ENCODE measurements at regions not wholly inside any gene's neighbourhood (a gene's known extent, or its start where the extent isn't known, plus 50 kb on each side); places are given as distances from the start of the nearest gene placed in this dataset.

DNA sequence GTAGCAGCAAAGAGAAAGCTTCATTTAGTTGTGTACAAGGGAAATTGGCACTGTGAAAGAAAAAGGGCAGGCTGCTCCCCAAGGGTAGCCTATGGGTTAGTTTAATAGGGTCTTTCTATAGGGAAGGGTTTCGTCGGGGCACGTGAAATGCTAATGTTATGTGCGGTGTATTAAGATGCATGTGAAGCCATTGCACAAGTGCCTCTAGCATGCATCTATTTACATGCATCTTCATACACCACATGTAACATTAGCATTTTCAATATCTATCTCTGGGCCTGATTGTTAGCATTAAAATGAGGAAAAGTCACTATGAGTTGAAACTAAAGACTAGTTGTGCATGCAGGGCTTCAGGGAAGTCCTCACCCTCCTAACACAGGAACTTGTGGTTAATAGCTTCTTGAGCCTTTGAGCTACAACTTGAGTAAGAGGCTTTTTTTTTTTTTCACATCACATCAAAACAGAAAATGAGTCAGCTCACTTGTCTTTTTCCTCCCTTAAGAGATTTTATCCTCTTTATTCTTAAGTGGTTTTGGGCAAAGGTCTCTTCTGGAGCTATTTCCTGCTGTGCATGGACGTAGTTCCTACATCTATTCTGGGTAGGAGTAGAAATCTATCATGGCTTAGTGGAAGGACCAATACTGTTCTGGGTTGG is 613.4 kb downstream of the ZPLD1 start:
- H3K27ac ChIP-seq (ENCODE audit: low read depth in 1 of 2, low read length in 2 of 2) = no peak overlapping the region
- Mint-ChIP-seq H3K36me3 (ENCODE audit: low read depth) (no peaks in the 10 kb centered on the region), H3K27me3 (no peaks in the 10 kb centered on the region), H3K27ac (no peak overlapping the region), H3K9me3 (no peaks in the 10 kb centered on the region), H3K4me3 (no peak overlapping the region), H3K4me1 (ENCODE audit: low read depth) (no peaks in the 10 kb centered on the region)
- intact Hi-C loops (cut with DNase I, micrococcal nuclease) = no loop called here
- ATAC-seq (ENCODE audit: poor library complexity) (no peak), DNase-seq (peak in 3 of 14 experiments; percentile 7 to 18 (median 9))
- no peaks in the 10 kb centered on the region for H3K36me3 ChIP-seq (ENCODE audit: insufficient read depth, low read length)
- no peaks in the 10 kb centered on the region for H3K27me3 ChIP-seq (ENCODE audit: control insufficient read depth in 1 of 2, insufficient read depth in 2 of 2, low read length in 2 of 2)
- no peaks in the 10 kb centered on the region for H3K4me1 ChIP-seq (ENCODE audit: insufficient read depth, low read length)
- CTCF ChIA-PET = no interaction called here
- TF ChIP-seq, protein P1, sequence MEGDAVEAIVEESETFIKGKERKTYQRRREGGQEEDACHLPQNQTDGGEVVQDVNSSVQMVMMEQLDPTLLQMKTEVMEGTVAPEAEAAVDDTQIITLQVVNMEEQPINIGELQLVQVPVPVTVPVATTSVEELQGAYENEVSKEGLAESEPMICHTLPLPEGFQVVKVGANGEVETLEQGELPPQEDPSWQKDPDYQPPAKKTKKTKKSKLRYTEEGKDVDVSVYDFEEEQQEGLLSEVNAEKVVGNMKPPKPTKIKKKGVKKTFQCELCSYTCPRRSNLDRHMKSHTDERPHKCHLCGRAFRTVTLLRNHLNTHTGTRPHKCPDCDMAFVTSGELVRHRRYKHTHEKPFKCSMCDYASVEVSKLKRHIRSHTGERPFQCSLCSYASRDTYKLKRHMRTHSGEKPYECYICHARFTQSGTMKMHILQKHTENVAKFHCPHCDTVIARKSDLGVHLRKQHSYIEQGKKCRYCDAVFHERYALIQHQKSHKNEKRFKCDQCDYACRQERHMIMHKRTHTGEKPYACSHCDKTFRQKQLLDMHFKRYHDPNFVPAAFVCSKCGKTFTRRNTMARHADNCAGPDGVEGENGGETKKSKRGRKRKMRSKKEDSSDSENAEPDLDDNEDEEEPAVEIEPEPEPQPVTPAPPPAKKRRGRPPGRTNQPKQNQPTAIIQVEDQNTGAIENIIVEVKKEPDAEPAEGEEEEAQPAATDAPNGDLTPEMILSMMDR (IDR thresholded peaks at IDR 0.05) = no peak
- POLR2A ChIA-PET = no interaction called here
- peaks cover 0 to 4% of the 10 kb centered on the region in 2 experiments for H3K9me3 ChIP-seq (ENCODE audit: control insufficient read depth in 1 of 2, insufficient read depth in 1 of 2, low read length in 2 of 2)
- H3K4me3 ChIP-seq (ENCODE audit: low read length) = no peak overlapping the region

DNA sequence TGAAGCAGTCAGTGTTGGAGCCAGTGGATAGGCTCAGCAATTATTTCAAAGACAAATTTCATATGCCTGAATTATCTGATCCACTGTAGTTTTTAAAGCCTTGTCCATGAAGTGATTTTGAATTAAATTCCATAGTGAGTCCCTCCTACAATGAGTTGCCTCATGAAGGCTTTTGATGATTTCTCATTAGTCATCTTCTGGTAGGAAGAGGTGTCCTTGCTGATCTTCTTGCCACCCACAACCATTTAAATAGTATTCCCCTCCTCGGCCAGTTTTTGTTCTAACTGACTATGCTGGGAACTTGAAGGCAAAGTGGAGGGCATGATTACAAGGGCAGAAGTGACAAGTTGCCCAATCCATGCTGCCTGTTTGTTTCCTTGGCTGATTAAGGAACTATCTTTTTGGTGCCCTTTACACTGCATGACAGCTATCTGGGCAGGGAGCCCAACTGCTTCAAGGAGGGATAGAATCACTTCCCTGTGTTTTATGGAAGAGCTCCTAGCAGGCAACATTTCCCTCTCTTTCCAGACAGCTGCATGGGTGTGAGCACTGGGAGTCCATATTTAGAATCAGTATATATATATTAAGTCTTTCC is 617.5 kb downstream of the ZPLD1 start:
- intact Hi-C loops (cut with DNase I, micrococcal nuclease) = no loop called here
- Histone ChIP-seq H3K27me3 (ENCODE audit: control insufficient read depth in 1 of 2, insufficient read depth in 2 of 2, low read length in 2 of 2) (no peaks in the 10 kb centered on the region), H3K9me3 (ENCODE audit: control insufficient read depth in 1 of 2, insufficient read depth in 1 of 2, low read length in 2 of 2) (peaks cover 0 to 4% of the 10 kb centered on the region in 2 experiments), H3K4me1 (ENCODE audit: insufficient read depth, low read length) (no peaks in the 10 kb centered on the region), H3K27ac (ENCODE audit: low read depth in 1 of 2, low read length in 2 of 2) (no peak overlapping the region), H3K4me3 (ENCODE audit: low read length) (no peak overlapping the region), H3K36me3 (ENCODE audit: insufficient read depth, low read length) (no peaks in the 10 kb centered on the region)
- TF ChIP-seq, protein P1 (IDR thresholded peaks at IDR 0.05) = no peak
- ATAC-seq (ENCODE audit: poor library complexity) = no peak
- Mint-ChIP-seq H3K4me1 (ENCODE audit: low read depth) (no peaks in the 10 kb centered on the region), H3K27me3 (no peaks in the 10 kb centered on the region), H3K27ac (no peak overlapping the region), H3K9me3 (no peaks in the 10 kb centered on the region), H3K36me3 (ENCODE audit: low read depth) (no peaks in the 10 kb centered on the region), H3K4me3 (no peak overlapping the region)
- DNase-seq = peak in 2 of 14 experiments; percentile 14 to 17
- ChIA-PET CTCF (no interaction called here), POLR2A (no interaction called here)

DNA sequence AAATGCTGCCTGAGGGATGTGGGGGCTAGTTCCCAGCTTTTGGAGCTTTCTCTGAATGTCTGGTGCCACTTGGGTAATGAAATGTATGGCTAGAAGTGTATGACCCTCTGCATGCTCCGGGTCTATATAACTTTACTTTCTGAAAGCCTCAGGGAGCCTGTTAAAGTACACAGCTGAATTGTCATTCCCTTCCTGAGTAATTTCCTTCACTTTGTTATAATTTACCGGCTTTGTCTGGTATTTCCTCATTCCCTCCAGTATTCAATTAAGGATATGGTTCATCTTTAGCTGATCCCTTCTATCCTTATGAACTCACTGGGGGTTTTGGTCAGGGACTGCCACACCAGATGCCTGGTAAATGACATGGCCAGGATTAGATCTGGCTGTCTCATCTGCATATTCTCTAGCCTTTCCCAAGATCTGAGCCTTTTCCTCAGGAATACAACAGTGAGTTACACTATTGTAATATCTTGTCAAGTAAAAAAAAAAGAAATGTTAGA is 620.3 kb downstream of the ZPLD1 start:
- no peak for DNase-seq
- ChIA-PET CTCF (no interaction called here), POLR2A (no interaction called here)
- TF ChIP-seq, protein P1 (IDR thresholded peaks at IDR 0.05) = no peak
- H3K4me3 Mint-ChIP-seq = no peak overlapping the region
- no peaks in the 10 kb centered on the region for H3K36me3 Mint-ChIP-seq (ENCODE audit: low read depth)
- H3K27ac Mint-ChIP-seq = no peak overlapping the region
- Histone ChIP-seq H3K9me3 (ENCODE audit: control insufficient read depth in 1 of 2, insufficient read depth in 1 of 2, low read length in 2 of 2) (no peaks in the 10 kb centered on the region), H3K4me1 (ENCODE audit: insufficient read depth, low read length) (no peaks in the 10 kb centered on the region), H3K27me3 (ENCODE audit: control insufficient read depth in 1 of 2, insufficient read depth in 2 of 2, low read length in 2 of 2) (no peaks in the 10 kb centered on the region), H3K4me3 (ENCODE audit: low read length) (no peak overlapping the region), H3K36me3 (ENCODE audit: insufficient read depth, low read length) (no peaks in the 10 kb centered on the region), H3K27ac (ENCODE audit: low read depth in 1 of 2, low read length in 2 of 2) (no peak overlapping the region)
- no peaks in the 10 kb centered on the region for H3K9me3 Mint-ChIP-seq
- ATAC-seq (ENCODE audit: poor library complexity) = no peak
- intact Hi-C loops (cut with DNase I, micrococcal nuclease) = no loop called here
- no peaks in the 10 kb centered on the region for H3K27me3 Mint-ChIP-seq
- no peaks in the 10 kb centered on the region for H3K4me1 Mint-ChIP-seq (ENCODE audit: low read depth)
